OCI-LY1 (cell line): ENCODE measurements at regions not wholly inside any gene's neighbourhood (a gene's known extent, or its start where the extent isn't known, plus 50 kb on each side); places are given as distances from the start of the nearest gene placed in this dataset.

Experiments
- H2AFZ ChIP-seq: fragments of 200-600 bp; sonication (generic), shearing (Covaris generic); 2 replicates; pipeline ENCODE4 v1.6.0; 2014; ENCODE audit warnings: antibody characterized with exemption, mild to moderate bottlenecking, low read length
- H3F3A ChIP-seq: fragments of 200-600 bp; sonication (generic), shearing (Covaris generic); 2 replicates; pipeline ENCODE4 v1.6.0; 2014; ENCODE audit warnings: mild to moderate bottlenecking, antibody characterized with exemption, low read length, moderate library complexity; ENCODE audit not compliant: insufficient read depth
- H3K27ac ChIP-seq: fragments of 200-600 bp; sonication (generic); 2 replicates; pipeline ENCODE4 v1.5.1; 2014; ENCODE audit warnings: low read length, mixed run types, mild to moderate bottlenecking, low read depth; ENCODE audit not compliant: poor library complexity, severe bottlenecking
- H3K27me3 ChIP-seq: fragments of 200-600 bp; sonication (generic); 2 replicates; pipeline ENCODE4 v1.6.0; 2014; ENCODE audit warnings: antibody characterized with exemption, mild to moderate bottlenecking, low read length, moderate library complexity; ENCODE audit not compliant: insufficient read depth
- H3K36me3 ChIP-seq: fragments of 200-600 bp; sonication (generic); 2 replicates; pipeline ENCODE4 v1.6.1; 2014; ENCODE audit warnings: mild to moderate bottlenecking, antibody characterized with exemption, low read length, moderate library complexity, mixed read lengths; ENCODE audit not compliant: insufficient read depth
- H3K4me1 ChIP-seq: fragments of 200-600 bp; sonication (generic); 2 replicates; pipeline ENCODE4 v1.5.1; 2014; ENCODE audit warnings: mild to moderate bottlenecking, low read length, moderate library complexity; ENCODE audit not compliant: insufficient read depth, severe bottlenecking
- H3K4me2 ChIP-seq: fragments of 200-600 bp; sonication (generic), shearing (Covaris generic); 2 replicates; pipeline ENCODE4 v1.6.1; 2014; ENCODE audit warnings: low read length
- H3K4me3 ChIP-seq: fragments of 200-600 bp; sonication (generic); 2 replicates; pipeline ENCODE4 v1.5.1; 2014; ENCODE audit warnings: low read length, low read depth, mild to moderate bottlenecking, mixed read lengths; ENCODE audit not compliant: poor library complexity, severe bottlenecking
- H3K79me2 ChIP-seq: fragments of 200-600 bp; shearing (Covaris generic); 2 replicates; pipeline ENCODE4 v1.6.1; 2016; ENCODE audit warnings: mixed run types, low read length, mixed read lengths; ENCODE audit not compliant: insufficient read depth
- H3K9ac ChIP-seq: fragments of 200-600 bp; sonication (generic), shearing (Covaris generic); 2 replicates; pipeline ENCODE4 v1.6.1; 2014; ENCODE audit warnings: mild to moderate bottlenecking, low read length, mixed read lengths
- H3K9me2 ChIP-seq: fragments of 200-600 bp; sonication (generic), shearing (Covaris generic); 2 replicates; pipeline ENCODE4 v1.6.1; 2014; ENCODE audit warnings: low read depth, mild to moderate bottlenecking, low read length, mixed read lengths
- H3K9me3 ChIP-seq: fragments of 200-600 bp; shearing (Covaris generic); 2 replicates; pipeline ENCODE4 v1.6.1; 2014; ENCODE audit warnings: low read length, mixed read lengths
- H4K20me1 ChIP-seq: fragments of 200-600 bp; sonication (generic), shearing (Covaris generic); 2 replicates; pipeline ENCODE4 v1.6.0; 2016; ENCODE audit warnings: mild to moderate bottlenecking, low read length; ENCODE audit not compliant: insufficient read depth
- EZH2 ChIP-seq: fragments of 200-600 bp; sonication (generic), shearing (Covaris generic); IDR thresholded peaks from 2 replicates; pipeline ENCODE4 v1.8.0; 2017; ENCODE audit warnings: borderline replicate concordance, mixed run types, mild to moderate bottlenecking, antibody characterized with exemption, low read length, moderate library complexity, mixed read lengths
- TF ChIP-seq, protein P1 (sequence below): fragments of 200-600 bp; sonication (generic), shearing (Covaris generic); IDR thresholded peaks from 2 replicates; pipeline ENCODE4 v1.5.1; 2017; ENCODE audit warnings: mild to moderate bottlenecking, antibody characterized with exemption, low read length, moderate library complexity, mixed read lengths

DNA sequence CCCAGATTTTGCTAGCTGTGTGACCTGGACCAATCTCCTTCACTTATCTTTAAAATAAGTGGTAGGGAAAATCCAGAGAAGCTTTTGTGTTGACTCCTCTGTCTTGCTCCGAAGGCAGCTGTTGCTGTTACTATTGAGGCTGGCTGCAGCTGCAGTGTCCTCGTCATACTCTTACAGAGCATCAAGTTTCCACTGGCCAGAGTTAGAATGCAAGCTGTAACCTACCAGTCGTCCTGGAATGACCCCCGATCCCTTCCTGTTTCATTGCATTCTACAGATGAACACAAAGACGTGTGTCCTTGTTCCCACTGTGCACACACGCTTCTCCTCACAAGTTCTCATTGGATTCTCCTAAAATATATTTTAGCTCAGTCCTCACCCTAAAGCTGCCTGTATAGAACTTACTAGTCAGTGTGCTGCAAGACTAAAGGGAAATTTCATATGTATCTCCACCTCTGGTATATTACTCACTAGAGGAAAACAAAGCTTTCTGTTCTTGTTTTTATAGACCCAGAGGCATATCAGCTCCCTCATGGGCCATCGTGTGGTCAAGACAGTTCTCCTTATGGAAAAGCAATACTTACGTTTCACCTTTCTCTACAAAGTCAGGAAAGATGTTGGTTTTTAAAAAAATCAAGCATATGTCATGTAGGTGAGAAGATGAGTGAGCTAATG is 589.8 kb downstream of the LMO7 start:
- no peak overlapping the region for H3K27ac ChIP-seq
- no peaks in the 10 kb centered on the region for H3K36me3 ChIP-seq
- no peaks in the 10 kb centered on the region for H3K79me2 ChIP-seq
- no peak overlapping the region for H3K9ac ChIP-seq
- no peak overlapping the region for H3K4me3 ChIP-seq
- no peaks in the 10 kb centered on the region for H3K27me3 ChIP-seq
- H3K9me2 ChIP-seq, result no peaks in the 10 kb centered on the region
- H2AFZ ChIP-seq, result no peak overlapping the region
- TF ChIP-seq, protein P1, sequence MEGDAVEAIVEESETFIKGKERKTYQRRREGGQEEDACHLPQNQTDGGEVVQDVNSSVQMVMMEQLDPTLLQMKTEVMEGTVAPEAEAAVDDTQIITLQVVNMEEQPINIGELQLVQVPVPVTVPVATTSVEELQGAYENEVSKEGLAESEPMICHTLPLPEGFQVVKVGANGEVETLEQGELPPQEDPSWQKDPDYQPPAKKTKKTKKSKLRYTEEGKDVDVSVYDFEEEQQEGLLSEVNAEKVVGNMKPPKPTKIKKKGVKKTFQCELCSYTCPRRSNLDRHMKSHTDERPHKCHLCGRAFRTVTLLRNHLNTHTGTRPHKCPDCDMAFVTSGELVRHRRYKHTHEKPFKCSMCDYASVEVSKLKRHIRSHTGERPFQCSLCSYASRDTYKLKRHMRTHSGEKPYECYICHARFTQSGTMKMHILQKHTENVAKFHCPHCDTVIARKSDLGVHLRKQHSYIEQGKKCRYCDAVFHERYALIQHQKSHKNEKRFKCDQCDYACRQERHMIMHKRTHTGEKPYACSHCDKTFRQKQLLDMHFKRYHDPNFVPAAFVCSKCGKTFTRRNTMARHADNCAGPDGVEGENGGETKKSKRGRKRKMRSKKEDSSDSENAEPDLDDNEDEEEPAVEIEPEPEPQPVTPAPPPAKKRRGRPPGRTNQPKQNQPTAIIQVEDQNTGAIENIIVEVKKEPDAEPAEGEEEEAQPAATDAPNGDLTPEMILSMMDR, result no peak
- TF ChIP-seq EZH2, result no peak
- no peaks in the 10 kb centered on the region for H3F3A ChIP-seq
- H3K9me3 ChIP-seq, result no peaks in the 10 kb centered on the region
- no peak overlapping the region for H3K4me2 ChIP-seq
- H3K4me1 ChIP-seq, result no peaks in the 10 kb centered on the region
- no peaks in the 10 kb centered on the region for H4K20me1 ChIP-seq

DNA sequence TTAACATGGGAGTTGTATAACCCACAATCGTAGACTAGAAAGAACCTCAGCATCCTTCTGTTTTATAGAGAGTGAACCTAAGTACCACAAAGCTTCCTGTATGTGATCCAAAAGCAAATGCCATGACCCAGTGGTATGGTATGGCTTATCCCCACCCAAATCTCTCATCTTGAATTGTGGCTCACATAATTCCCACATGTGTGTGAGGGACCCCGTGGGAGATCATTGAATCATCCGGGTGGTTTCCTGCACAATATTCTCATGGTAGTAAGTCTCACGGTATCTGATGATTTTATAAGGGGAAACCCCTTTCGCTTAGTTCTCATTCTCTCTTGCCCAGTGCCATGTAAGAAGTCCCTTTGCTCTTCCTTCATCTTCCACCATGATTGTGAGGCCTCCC is 587.9 kb downstream of the LMO7 start:
- no peak overlapping the region for H3K4me2 ChIP-seq
- no peaks in the 10 kb centered on the region for H3K9me2 ChIP-seq
- H3K9ac ChIP-seq, result no peak overlapping the region
- no peaks in the 10 kb centered on the region for H3K79me2 ChIP-seq
- H2AFZ ChIP-seq, result no peak overlapping the region
- no peaks in the 10 kb centered on the region for H3F3A ChIP-seq
- no peaks in the 10 kb centered on the region for H3K36me3 ChIP-seq
- no peaks in the 10 kb centered on the region for H3K27me3 ChIP-seq
- H3K27ac ChIP-seq, result no peak overlapping the region
- TF ChIP-seq EZH2, result no peak
- TF ChIP-seq, protein P1, result no peak
- no peaks in the 10 kb centered on the region for H3K4me1 ChIP-seq
- no peaks in the 10 kb centered on the region for H4K20me1 ChIP-seq
- H3K9me3 ChIP-seq, result no peaks in the 10 kb centered on the region
- no peak overlapping the region for H3K4me3 ChIP-seq

DNA sequence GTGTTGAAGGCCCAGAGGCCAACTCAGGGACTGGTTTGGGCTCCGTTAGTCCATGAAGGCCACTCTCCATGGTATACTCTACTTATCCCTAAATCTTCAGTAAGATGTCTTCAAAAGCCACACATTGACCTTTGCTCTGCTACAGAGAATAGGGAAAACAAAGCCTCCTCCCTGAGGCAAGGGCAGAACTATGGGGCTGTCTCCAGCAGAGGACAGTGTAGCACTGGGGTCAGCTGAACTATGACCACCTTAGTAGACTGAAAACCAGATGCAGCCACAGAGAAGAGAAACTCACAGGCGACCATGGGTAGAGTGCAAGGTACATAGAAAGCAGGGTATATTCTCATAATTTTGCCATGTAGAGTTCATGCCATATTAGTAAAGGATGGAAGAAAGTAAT is 587.4 kb downstream of the LMO7 start:
- no peak overlapping the region for H3K4me3 ChIP-seq
- no peaks in the 10 kb centered on the region for H3K27me3 ChIP-seq
- H3F3A ChIP-seq, result no peaks in the 10 kb centered on the region
- no peak overlapping the region for H3K9ac ChIP-seq
- H4K20me1 ChIP-seq, result no peaks in the 10 kb centered on the region
- H2AFZ ChIP-seq, result no peak overlapping the region
- no peaks in the 10 kb centered on the region for H3K9me2 ChIP-seq
- TF ChIP-seq, protein P1, result no peak
- TF ChIP-seq EZH2, result no peak
- H3K9me3 ChIP-seq, result no peaks in the 10 kb centered on the region
- H3K4me2 ChIP-seq, result no peak overlapping the region
- no peaks in the 10 kb centered on the region for H3K79me2 ChIP-seq
- H3K4me1 ChIP-seq, result no peaks in the 10 kb centered on the region
- no peak overlapping the region for H3K27ac ChIP-seq
- no peaks in the 10 kb centered on the region for H3K36me3 ChIP-seq
